Medulla oblongata (tissue), 1 donor: ENCODE measurements at regions not wholly inside any gene's neighbourhood (a gene's known extent, or its start where the extent isn't known, plus 50 kb on each side); places are given as distances from the start of the nearest gene placed in this dataset.
"Not testable (repeated sequence)": the region's sequence is repeated elsewhere in the genome, so short reads cannot be mapped to it uniquely, and the experiment has no call there.

Source experiments
- DNase-seq: peaks from one replicate; pipeline ENCODE4 v3.0.0-alpha.2; 2015; ENCODE audit errors: extremely low spot score

DNA sequence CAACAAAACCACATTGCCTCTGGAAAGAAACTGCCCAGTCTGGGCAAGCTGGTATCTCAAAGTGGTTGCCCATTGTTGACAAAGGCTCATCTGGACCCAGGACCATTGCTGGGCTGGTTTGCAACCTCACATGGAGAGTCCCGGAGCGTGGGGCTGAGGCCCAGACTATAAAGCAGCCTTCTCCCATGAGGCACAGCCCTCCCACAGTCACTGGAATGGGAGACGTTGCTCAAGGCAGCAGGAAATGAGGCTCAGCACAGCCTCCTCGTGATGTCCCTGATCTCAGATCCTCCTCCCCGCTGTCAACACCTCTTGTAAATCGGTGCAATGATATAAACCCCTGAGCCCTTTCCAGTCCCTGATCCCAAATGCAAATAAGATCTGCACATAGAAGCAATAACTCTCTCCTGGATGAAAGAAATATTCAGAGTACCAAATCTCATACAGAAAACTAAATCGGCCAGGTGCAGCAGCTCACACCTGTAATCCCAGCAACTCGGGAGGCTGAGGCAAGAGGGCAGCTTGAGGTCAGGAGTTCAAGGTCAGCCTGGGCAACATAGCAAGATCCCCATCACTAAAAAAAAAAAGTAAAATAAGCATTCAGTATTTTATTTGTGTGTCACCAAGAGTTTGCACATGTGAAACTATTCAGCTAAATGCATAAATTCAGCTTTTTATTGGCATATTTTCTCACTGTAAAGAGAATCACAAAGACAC, 103.0 kb upstream of the RREB1 start:
- DNase-seq: no peak

DNA sequence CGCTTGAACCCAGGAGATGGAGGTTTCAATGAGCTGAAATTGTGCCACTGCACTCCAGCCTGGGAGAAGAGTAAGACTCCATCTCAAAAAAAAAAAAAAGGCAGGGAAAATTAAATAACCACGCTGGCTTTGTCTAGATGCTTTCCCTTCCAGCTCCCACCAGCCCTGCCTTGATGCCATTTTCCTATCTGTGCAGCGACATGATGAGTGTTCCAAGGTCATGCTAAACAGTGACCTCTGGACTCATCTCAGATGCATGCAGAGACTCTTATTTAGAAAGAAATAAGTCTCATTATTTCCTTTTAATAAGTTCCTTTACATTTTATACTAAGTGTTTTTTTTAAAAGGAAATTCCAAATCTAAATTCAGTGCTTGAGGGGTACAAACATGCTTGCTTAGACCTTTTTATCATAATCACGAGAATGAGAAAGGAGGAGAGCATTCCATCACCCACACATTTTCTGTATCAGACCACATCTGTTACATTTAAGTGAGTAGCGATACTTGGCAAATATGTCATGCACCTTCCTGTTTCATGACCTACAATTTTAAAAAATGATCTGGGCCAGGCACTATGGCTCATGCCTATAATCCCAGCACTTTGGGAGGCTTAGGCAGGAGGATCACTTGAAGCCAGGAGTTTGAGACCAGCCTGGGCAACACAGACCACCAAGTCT, 101.1 kb upstream of the RREB1 start:
- DNase-seq: no peak

DNA sequence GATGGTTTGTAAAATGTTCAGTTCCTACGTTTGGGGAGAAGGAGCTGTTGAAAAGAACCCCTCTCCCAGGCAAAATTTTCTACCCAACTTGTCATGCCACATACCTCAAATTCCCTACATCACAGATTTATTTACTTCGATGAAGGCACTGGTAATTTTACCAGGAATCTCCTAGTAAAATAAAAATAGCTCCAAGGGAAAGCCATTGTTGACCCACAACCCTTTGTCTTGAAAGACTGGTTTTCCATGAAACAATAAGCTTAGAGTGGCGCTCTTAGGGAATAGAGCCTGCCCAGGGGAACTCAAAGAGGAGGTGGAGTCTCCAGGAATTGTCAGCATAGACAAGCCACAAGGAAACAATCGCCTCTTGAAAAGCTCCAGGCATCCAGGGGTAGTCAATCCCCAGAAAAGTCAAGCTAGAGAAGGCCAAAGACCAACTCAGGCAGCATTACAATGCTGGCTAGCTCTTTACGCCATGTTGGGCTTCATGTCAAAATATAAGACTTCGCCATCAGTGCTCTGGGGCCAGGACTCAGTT, 99.2 kb upstream of the RREB1 start:
- DNase-seq: no peak

DNA sequence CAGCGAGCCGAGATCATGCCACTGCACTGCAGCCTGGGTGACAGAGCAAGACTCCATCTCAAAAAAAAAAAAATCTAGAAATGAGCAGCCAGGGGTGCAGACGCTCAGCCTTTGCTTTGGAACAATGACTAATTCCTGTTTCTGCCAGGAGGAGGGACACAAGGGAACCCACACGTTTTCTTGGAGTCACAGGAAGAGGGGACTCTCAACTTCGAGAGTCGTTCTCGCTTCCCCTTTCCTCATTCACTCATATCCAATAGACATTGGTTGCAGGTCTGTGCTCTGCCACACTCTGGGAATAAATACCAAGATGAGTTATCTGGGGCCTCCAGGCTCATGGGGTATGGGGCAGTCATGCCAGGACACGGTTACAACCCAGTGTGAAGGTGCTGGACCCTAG, 91.5 kb upstream of the RREB1 start:
- peak; percentile 19 for DNase-seq

DNA sequence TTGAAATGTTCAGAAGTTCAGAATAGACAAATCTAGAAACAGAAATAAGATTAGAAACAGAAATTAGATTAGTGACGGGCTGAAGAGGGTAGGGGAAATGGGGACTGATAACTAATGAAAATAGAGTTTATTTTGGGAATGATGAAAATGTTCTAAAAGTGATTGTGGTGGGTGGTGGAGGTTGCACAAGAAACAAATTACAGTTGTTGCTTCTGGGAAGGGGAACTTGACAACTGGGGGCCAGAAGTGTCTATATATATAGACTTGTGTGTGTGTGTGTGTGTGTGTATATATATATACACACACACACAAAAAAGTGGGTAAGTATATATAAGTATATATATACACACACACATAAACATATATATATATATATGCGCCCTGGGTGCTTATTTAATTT, 86.5 kb upstream of the RREB1 start:
- DNase-seq: no peak

DNA sequence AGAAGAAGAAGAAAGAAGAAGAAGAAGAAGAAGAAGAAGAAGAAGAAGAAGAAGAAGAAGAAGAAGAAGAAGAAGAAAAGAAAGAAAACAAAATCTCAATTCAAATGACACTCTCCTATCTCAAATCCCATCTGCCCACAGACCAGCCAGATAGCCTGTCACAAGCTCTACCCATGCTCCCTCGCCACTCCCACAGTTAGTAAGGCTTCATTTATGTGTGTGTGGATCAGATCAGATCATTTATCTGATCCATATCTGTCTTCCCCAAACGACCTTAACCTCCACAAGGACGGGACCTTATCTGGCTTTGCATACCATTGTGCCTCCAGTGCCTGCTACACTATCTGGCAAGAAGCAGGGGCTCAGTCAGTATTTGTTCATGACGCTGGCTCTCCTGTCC, 81.9 kb upstream of the RREB1 start:
- no peak for DNase-seq

DNA sequence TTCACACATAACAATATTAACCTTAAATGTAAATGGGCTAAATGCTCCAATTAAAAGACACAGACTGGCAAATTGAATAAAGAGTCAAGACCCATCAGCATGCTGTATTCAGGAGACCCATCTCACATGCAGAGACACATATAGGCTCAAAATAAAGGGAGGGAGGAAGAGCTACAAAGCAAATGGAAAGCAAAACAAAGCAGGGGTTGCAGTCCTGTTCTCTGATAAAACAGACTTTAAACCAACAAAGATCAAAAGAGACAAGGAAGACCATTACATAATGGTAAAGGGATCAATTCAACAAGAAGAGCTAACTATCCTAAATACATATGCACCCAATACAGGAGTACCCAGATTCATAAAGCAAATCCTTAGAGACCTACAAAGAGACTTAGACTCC, 78.8 kb upstream of the RREB1 start:
- not testable (repeated sequence) for DNase-seq

DNA sequence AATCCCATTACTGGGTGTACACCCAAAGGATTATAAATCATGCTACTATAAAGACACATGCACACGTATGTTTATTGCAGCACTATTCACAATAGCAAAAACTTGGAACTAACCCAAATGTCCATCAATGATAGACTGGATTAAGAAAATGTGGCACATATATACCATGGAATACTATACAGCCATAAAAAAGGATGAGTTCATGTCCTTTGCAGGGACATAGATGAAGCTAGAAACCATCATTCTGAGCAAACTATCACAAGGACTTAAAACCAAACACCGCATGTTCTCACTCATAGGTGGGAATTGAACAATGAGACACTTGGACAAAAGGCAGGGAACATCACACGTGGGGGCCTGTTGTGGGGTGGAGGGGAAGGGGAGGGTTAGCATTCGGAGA, 76.8 kb upstream of the RREB1 start:
- not testable (repeated sequence) for DNase-seq

DNA sequence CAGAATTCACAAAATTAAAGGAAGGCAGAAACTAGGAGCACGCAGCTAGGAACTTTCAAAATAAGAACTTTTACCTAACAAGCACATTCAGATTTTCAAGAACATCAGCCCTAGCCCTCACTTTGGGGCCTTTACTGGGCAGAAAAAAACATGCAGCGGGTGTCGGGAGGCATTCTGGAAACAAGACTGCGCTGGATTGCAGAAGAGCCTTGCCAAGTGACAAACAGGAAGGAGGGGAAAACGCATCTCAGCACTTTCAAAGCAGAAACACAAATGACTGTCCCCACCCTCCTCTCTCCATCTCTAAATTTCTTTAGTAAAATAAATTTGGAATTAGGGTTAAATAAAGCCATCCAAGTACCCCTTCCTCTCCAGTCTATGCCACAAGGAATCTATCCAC, 74.6 kb upstream of the RREB1 start:
- peak; percentile 51 for DNase-seq

DNA sequence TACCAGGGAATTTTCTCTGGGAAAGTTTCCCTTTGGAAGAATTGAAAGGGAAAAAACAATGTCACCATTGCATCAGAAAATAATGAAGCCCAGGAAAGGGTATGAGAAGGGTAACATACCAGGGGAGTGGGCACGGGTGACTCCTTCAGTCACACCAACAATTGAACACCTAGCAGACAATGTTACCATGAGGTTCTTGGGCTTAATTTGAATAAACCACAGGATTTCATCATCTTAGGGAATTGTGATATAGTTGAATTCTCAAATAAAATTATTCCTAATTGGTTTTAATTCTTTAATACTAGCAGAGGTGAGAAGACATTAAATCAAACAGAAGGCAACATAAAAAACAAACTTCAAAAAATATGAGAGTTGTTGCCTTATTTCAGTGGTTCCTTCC, 73.7 kb upstream of the RREB1 start:
- no peak for DNase-seq

DNA sequence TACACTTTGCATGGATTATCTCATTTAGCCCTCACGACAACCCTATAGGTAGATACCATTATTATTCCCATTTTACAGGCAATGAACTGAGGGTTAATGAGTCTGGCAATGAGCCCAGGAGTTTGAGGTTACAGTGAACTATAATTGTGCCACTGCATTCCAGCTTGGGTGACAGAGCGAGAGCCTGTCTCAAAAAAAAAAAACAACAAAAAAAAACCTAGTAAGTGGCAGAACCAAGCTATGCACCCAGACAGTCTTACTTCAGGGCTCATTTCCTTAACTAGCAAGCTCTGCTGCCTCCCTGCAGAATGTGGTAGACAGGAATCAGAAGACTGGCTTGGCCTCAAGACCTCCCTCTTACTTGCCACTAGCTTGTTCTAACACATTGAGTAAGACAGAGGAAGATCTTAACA, 71.9 kb upstream of the RREB1 start:
- DNase-seq: no peak

DNA sequence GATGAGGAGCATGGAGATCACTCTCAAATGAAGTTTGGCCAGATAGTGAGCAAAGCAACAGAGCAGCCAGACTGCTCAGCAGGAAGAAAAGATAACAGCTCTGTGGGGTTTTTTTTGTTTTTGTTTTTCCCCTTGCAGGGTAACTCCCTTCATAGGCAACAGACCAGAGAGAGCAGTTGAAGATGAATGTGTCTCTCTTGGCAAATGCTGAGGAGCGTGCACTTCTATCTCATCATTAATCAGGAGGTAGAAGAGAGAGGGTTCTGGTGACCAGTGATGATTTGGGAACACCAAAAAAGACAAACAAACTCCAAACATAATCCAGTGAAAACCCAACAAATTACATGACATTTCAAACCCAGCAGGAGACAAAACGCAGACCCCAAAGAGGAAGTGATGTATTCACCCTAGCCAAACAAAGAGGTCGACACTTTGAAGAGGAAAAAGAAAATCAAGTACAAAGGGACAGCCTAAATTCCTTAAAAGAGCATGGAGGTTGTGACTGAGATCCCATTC, 66.2 kb upstream of the RREB1 start:
- no peak for DNase-seq

DNA sequence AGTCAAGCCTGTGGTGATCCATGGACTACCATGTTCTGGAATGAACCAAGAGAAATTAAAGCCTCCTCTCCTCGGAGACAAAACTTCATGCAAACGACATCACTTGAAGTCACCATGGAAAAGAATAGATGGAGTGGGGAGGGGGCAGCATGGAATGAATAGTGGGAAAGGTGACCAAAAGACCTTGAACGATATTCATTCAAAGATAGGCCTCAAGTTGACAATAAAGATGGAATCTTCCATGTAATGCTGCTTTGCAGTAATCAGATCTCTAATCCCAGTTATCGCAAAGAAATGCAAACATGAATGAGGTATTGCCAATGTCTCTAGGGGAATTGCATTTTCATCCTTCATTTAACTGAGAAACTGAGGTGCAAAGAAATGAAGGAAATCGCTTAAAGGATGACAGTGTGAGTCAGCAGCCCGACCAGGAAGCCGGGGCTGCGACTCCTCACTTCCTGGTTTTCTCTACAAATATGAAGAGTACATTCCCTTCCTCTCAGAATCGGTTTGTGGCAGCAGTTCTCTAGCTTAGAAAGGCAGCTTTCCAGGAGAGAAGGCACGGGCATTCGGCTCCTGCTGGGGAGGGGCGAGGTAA, 65.6 kb upstream of the RREB1 start:
- DNase-seq: no peak

DNA sequence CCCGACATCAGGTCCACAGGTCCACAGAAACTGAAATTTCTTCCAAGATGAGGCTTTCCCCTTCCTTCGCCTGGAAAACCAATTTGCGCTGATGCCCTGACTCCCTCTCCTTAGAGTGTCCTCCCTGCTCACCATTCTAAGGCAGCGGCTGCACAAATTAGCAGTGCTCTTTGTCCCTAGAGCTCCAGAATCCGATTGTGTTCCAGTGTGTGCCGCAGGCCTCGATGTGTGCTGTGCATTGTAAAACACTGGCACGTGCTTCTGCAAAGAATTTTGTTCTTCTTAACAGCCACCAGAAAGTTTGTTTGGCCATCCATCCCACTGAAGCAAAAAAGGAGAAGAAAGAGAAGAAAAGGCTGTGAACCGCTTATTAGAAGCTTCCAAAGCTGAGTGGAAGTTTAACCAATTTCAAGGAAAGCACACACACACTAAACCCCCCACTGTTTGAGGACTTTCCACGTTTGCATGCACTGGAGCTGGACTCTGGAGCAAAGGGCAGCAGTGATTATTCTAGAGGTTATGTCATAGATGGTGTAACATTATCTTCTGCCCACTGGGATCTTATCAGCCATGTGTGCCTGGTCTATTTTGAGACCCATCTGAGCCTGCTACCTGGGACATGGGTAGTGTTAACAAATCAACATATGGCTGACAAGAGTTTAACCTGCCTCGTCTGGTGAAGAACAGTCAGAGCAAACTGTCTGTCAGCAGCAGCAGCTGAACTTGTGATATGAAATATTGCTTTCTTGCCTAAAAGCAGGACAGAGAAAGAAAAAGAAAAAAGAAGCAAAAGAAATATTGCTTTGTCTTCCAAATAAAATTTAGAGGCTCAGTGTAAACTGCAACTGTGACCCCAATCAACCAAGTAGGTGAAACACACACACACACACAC, 64.9 kb upstream of the RREB1 start:
- no peak for DNase-seq

DNA sequence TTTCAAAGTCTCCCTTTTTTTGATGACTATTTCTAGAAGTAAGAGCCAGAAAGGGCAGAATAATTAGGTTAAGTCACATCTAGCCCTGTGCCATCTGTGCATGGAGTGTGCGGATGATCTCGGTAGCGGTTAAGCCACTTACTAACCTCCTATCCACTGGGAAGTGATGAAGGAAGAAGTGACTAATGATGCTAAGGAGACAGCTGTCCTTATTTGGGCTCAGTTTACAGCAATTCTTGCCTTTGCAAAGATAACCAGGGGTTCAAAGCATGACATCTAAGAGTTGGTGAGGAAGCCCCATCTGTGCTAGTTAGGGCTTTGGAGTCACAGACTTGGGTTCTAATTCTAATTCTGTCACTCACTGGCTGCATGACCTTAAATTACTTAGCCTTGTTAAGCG, 62.4 kb upstream of the RREB1 start:
- DNase-seq: no peak

DNA sequence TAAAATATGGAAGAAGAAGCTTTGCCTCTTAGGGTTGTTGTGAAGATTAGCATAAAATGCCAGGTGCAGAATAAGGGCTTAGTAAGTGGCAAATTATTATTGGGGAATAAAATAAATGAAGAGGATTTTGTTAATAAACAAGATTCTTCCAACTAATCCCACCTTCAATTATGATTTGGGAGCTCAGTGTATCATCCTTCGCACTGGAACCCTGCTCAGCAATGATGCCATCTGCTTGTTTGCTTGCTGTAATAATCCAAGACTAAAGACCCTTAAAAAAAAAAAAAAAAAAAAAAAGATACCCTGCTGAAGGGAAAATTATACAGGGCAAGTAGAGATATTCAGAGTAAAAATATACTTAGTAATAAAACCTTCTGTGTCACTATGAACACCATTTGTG, 62.0 kb upstream of the RREB1 start:
- DNase-seq: no peak

DNA sequence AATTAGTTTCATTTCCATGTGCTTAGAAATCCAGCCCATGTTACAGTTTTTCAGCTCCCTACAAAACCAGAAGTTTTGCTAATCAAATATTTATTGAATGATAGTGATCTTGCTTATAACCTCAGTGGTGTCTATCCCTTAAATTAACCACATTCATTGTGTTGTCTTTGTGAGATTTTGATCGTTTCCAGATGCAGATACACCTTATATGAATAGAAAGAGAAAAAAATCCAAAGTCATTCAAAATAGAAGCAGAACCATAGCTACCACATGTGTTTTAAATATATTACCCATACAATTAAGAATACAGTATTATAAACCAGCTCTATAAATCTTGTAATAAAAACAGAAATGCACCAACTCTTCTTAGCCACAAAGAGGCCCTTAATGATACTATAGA, 60.6 kb upstream of the RREB1 start:
- DNase-seq: no peak

DNA sequence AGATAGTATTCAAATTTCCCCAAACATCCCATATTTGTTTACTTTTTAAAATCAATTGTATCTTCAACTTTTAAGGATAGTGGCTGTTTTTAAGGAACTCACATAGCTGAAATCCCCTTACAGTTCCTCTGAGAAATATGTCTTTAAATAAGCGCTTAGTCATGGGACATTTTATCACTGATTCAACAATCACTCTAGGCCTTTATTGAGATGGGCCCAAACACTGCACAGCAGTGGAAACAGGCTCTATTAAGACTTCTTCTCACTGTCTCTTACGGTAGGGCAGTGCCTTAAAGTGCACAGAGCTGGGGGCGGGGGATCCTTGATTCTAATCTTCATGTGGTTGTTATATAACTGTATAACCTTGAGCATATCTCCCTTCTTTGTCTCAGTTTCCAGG, 59.8 kb upstream of the RREB1 start:
- no peak for DNase-seq

DNA sequence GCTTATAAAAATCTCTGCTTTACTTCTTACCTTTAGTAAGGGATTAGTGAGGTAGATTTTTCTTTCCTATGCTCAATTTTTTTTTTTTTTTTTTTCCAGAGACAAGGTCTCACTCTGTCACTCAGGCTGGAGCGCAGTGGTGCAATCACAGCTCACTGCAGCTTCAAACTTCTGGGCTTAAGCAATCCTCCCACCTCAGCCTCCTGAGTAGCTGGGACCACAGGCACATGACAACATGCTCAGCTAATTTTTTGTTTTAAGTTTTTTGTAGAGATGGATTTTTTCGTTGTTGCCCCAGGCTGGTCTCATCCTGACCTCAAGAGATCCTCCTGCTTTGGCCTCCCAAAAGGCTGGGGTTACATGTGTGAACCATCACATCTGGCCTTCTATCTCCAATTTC, 58.9 kb upstream of the RREB1 start:
- DNase-seq: no peak

DNA sequence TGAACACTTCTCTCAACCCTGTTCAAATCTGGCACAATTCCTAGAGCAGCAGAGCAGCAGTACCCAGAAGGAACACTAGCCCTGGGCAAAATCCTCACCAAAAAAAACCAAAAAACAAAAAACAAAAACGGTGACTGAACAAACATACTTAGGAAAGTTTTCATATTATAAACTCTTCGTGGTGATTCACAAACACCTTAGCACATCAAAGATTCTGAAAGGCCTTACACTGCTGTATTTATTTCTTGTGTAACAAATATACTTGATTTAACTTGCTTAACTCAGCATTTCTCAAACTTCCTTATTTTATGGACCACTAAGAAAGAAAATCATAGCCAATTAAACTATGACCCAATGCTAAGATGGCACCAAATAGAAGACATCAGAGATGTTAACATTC, 57.8 kb upstream of the RREB1 start:
- DNase-seq: no peak

DNA sequence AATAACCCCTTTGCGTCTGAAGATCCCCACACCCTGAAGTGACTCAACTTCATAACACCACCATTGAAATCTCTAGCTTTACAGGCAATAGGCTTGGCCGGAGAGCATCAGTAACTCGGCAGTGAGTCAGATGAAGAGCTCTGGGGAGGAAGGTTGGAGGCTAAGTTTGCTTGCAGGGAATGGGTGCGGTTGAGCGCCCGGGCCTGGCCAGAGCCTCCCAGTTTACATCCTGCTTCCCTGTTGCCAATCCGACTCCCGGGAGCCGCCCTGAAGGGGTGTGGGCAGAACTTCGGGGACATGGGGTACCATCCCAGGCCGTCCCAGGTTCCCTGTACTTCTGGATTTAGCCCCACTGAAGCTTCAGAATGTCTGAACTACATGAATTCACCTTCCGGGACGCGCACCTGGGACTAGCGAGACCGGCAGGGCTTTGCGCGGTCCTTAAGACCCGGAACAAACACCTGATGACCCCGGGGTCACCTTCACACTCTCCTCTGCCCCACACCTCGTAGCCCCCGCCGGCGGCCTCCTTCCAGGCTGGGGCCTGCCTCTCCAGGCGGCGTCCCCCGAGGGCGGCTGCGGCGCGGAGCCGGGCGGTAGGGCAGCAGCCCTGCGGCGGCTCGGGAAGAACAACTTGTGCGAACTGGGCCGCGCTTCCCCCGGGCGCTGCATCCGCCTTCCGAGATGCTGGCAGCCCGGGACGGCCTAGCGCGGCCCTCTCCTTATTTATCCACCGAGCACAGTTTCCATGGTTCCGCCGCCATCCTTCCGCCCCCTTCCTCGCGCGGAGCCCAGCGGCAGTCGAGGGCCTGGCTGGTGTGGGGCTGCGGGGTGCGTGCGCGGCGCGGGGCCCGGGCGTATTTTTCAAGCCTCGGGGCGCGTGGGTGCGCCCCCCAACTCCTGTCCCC, 56.6 kb upstream of the RREB1 start:
- no peak for DNase-seq
